ENCODE measurements at regions not wholly inside any gene's neighbourhood (a gene's known extent, or its start where the extent isn't known, plus 50 kb on each side); places are given as distances from the start of the nearest gene placed in this dataset.
"Not testable (repeated sequence)": the region's sequence is repeated elsewhere in the genome, so short reads cannot be mapped to it uniquely, and the experiment has no call there.

DNA sequence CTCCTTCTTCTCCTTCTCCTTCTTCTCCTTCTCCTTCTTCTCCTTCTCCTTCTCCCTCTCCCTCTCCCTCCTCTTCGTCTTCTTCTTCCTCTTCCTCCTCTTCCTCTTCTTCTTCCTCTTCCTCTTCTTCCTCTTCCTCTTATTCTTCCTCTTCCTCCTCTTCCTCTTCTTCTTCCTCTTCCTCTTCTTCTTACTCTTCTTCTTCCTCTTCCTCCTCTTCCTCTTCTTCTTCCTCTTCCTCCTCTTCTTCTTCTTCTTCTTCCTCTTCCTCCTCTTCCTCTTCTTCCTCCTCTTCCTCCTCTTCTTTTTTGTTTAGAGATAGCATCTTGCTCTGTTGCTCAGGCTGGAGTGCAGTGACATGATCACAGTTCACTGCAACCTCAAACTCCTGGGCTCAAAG, 97.7 kb upstream of the MPHOSPH6 start:
- H3K4me2 ChIP-seq (ENCODE audit: insufficient read depth in 1 of 2, low read depth in 2 of 2, low read length in 2 of 2); H3K4ac ChIP-seq (replicated peaks; ENCODE audit: insufficient read length, low read depth, low read length); FAIRE-seq; H3K79me1 ChIP-seq (ENCODE audit: low read depth, low read length); POLR2A ChIA-PET (ENCODE audit: partially characterized antibody); H3K4me3 ChIP-seq (ENCODE audit: extremely low read depth in 1 of 4, insufficient read depth in 2 of 4, low read depth in 3 of 4, low read length in 4 of 4); H3K14ac ChIP-seq (ENCODE audit: insufficient read length); H2BK5ac ChIP-seq (ENCODE audit: low read depth, low read length); H2BK20ac ChIP-seq (ENCODE audit: low read length); H4K20me1 ChIP-seq (replicated peaks in 1 of 2; ENCODE audit: control insufficient read depth in 1 of 2, insufficient read depth in 2 of 2, low read length in 2 of 2); H2BK12ac ChIP-seq (ENCODE audit: low read depth, low read length); H3K4me1 ChIP-seq (replicated peaks in 1 of 4; ENCODE audit: control insufficient read depth in 3 of 4, insufficient read depth in 4 of 4, low read length in 3 of 4); DNase-seq (ENCODE audit: low read depth in 1 of 2, low spot score in 2 of 2); H2AFZ ChIP-seq (ENCODE audit: low read length); H2AK5ac ChIP-seq (ENCODE audit: low read depth, low read length); H3K9me3 ChIP-seq (ENCODE audit: insufficient read depth in 2 of 2, low read depth in 1 of 2, low read length in 1 of 2); H3K23me2 ChIP-seq (ENCODE audit: low read depth, low read length); H3K9ac ChIP-seq (replicated peaks in 1 of 4; ENCODE audit: extremely low read depth in 1 of 4, low read depth in 3 of 4, low read length in 3 of 4); H3K79me2 ChIP-seq (ENCODE audit: control insufficient read depth in 1 of 2, insufficient read depth in 2 of 2, low read length in 2 of 2); H3K23ac ChIP-seq (ENCODE audit: insufficient read length); H3K27ac ChIP-seq (ENCODE audit: low read depth, low read length); H3K18ac ChIP-seq (ENCODE audit: extremely low read depth, low read length); H3K36me3 ChIP-seq (ENCODE audit: control insufficient read depth in 2 of 4, insufficient read depth in 4 of 4, low read length in 3 of 4); H3K56ac ChIP-seq (replicated peaks; ENCODE audit: insufficient read length, low read depth, low read length); H3K27me3 ChIP-seq (replicated peaks in 1 of 4; ENCODE audit: control insufficient read depth in 3 of 4, extremely low read depth in 1 of 4, insufficient read depth in 3 of 4, low read length in 3 of 4); H2BK120ac ChIP-seq (replicated peaks; ENCODE audit: low read depth, low read length); H4K5ac ChIP-seq (ENCODE audit: insufficient read length, low read depth, low read length); H2BK15ac ChIP-seq (ENCODE audit: low read length); H4K8ac ChIP-seq (ENCODE audit: extremely low read depth, insufficient read depth, low read length); H4K91ac ChIP-seq (replicated peaks; ENCODE audit: insufficient read length, low read length): not testable (repeated sequence)
- CTCF ChIA-PET (ENCODE audit: partially characterized antibody) = interaction anchor here (1.0 kb wide), 1 partner anchor 70 kb away, joined by 4 read pairs; no protein-coding TSS in a partner anchor
- WGBS, 2 experiments (ENCODE audit: extremely low coverage in 1 of 2, insufficient coverage in 1 of 2, insufficient read length in 1 of 2, insufficient replicate concordance in 2 of 2, low coverage in 1 of 2, low lambda C conversion rate in 2 of 2, missing lambda C conversion rate in 1 of 2) = 79% methylated on average over 1 of the region's 1 CpG; no CpG with 5 or more reads in 1 of the 2 experiments

All from H1 (cell line).